ENCODE measurements at regions not wholly inside any gene's neighbourhood (a gene's known extent, or its start where the extent isn't known, plus 50 kb on each side); places are given as distances from the start of the nearest gene placed in this dataset.

DNA sequence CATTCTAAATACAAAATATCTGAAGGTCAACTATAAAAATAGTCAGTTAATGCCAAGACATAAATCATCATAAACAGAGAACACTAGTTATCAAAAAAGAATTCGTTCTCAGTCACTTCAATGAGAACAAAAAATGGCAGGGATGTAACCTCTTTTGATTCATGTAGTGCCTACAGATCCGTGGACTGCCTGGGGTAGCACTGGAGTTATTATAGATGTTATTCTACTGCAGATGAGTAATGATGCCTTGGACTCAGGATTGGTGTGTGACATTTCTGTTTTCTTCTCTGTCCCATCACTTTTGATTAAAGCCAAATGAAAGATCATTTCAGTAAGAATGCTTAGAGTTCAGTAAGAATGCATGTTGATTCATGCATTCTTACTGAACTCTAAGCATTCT lies 440.4 kb downstream of the FAM133A start:
- intact Hi-C loops (cut with DNase I), result no loop called here
- H3K36me3 ChIP-seq, result no peaks in the 10 kb centered on the region
- H3K9me3 ChIP-seq, result no peaks in the 10 kb centered on the region
- WGBS, result no CpG with 5 or more reads among the region's 2 CpGs
- H3K27me3 ChIP-seq, result no peaks in the 10 kb centered on the region
- H3K27ac ChIP-seq (replicated peaks in 1 of 4), result no peak overlapping the region
- H3K4me1 ChIP-seq, result no peaks in the 10 kb centered on the region
- DNase-seq (ENCODE audit: extremely low spot score), result no peak
- TF ChIP-seq EP300 (IDR thresholded peaks at IDR 0.05) (no peak), POLR2AphosphoS5 (IDR thresholded peaks at IDR 0.05) (no peak), CTCF (IDR thresholded peaks at IDR 0.05) (no peak), POLR2A (IDR thresholded peaks at IDR 0.05; ENCODE audit: low read depth) (no peak)
- no peak overlapping the region for H3K4me3 ChIP-seq

DNA sequence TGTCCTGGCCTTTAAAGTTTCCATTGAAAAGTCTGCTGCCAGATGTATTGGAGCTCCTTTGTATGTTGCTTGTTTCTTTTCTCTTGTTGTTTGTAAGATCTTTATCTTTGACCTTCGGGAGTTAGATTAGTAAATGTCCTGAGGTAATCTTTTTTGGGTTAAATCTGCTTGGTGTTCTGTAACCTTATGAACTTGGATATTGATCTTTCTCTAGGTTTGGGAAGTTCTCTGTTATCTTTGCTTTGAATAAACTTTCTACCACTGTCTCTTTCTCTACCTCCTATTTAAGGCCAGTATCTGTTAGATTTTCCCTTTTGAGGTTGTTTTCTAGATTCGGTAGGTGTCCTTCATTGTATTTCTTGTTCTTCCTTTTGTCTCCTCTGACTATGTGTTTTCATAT lies 447.8 kb downstream of the FAM133A start:
- no CpG with 5 or more reads among the region's 2 CpGs for WGBS
- intact Hi-C loops (cut with DNase I), result no loop called here
- Histone ChIP-seq H3K36me3 (no peaks in the 10 kb centered on the region), H3K9me3 (no peaks in the 10 kb centered on the region), H3K27ac (replicated peaks in 1 of 4) (no peak overlapping the region), H3K4me1 (no peaks in the 10 kb centered on the region), H3K27me3 (no peaks in the 10 kb centered on the region), H3K4me3 (no peak overlapping the region)
- no peak for TF ChIP-seq CTCF (IDR thresholded peaks at IDR 0.05)
- DNase-seq (ENCODE audit: extremely low spot score), result no peak

DNA sequence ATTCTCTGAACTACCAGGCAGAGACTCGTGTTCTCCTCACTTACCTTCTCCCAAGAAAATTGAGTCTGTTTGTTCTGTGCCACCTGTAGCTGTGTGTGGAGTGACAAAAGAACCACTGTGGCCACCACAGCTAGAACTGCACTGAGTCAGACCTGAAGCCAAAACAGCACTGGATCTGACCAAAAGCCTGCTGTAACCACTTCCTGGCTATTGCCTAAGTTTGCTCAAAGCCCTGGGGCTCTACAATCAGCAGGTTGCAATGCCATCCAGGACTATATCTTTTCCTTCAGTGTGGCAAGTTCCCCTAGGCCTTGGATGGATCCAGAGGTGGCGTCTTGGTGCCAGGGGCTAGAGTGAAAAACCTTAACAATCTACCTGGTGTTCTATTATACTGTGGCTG lies 449.1 kb downstream of the FAM133A start:
- Histone ChIP-seq H3K9me3 (no peaks in the 10 kb centered on the region), H3K27ac (replicated peaks in 1 of 4) (no peak overlapping the region), H3K4me3 (no peak overlapping the region), H3K36me3 (no peaks in the 10 kb centered on the region), H3K27me3 (no peaks in the 10 kb centered on the region), H3K4me1 (no peaks in the 10 kb centered on the region)
- no CpG with 5 or more reads among the region's 2 CpGs for WGBS
- intact Hi-C loops (cut with DNase I), result no loop called here
- no peak for DNase-seq (ENCODE audit: extremely low spot score)
- TF ChIP-seq CTCF (IDR thresholded peaks at IDR 0.05), result no peak
- TF ChIP-seq POLR2AphosphoS5 (IDR thresholded peaks at IDR 0.05), result no peak
- no peak for TF ChIP-seq POLR2A (IDR thresholded peaks at IDR 0.05; ENCODE audit: low read depth)
- no peak for TF ChIP-seq EP300 (IDR thresholded peaks at IDR 0.05)

GRCh38 chrX:94162971-94163370 lies 489.0 kb downstream of the FAM133A start:
- H3K27me3 ChIP-seq, result no peaks in the 10 kb centered on the region
- H3K4me3 ChIP-seq, result no peak overlapping the region
- no peak for TF ChIP-seq POLR2A (IDR thresholded peaks at IDR 0.05; ENCODE audit: low read depth)
- DNase-seq (ENCODE audit: extremely low spot score), result no peak
- H3K9me3 ChIP-seq, result no peaks in the 10 kb centered on the region
- H3K36me3 ChIP-seq, result no peaks in the 10 kb centered on the region
- WGBS, result 84% methylated on average over 2 of the region's 2 CpGs
- H3K4me1 ChIP-seq, result no peaks in the 10 kb centered on the region
- intact Hi-C loops (cut with DNase I), result no loop called here
- no peak overlapping the region for H3K27ac ChIP-seq (replicated peaks in 1 of 4)

DNA sequence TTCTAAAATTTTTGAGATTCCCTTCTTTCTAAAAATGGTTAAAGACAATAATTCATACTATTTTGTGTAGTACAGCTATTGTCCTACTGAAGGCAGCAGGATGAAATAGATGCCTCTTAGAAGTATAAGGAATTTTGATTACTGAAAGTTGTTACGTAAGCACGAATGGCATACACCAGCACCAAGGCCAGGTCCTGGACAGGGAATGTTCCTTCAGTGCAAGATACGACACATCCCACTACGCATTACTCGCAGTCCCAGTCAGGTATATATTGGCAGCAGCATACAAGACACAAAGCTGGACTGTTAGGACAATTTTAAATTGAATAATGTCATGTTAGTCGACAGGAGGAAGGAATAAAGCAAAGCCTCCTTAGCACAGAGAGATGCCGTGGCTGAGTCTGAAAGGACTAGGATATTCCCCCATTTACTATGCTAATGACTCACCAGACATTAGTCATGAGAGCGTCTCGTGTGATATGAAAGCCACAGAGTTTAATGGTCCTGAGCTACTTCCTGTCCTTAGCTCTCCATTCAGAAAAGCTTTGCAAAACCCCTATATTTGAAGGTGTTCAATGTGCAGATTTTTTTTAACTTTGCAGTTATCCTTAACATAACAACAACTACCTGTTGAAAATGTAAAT lies 504.3 kb downstream of the FAM133A start:
- no peak for TF ChIP-seq POLR2A (IDR thresholded peaks at IDR 0.05; ENCODE audit: low read depth)
- no peak for TF ChIP-seq CTCF (IDR thresholded peaks at IDR 0.05)
- no peak for TF ChIP-seq POLR2AphosphoS5 (IDR thresholded peaks at IDR 0.05)
- no peak for TF ChIP-seq EP300 (IDR thresholded peaks at IDR 0.05)
- no peak overlapping the region for H3K27ac ChIP-seq (replicated peaks in 1 of 4)
- no peaks in the 10 kb centered on the region for H3K36me3 ChIP-seq
- intact Hi-C loops (cut with DNase I), result no loop called here
- peaks cover 0 to 3% (median 0%) of the 10 kb centered on the region in 4 donors for H3K27me3 ChIP-seq
- no peaks in the 10 kb centered on the region for H3K4me1 ChIP-seq
- 76% methylated on average over 9 of the region's 9 CpGs for WGBS
- no peaks in the 10 kb centered on the region for H3K9me3 ChIP-seq
- no peak for DNase-seq (ENCODE audit: extremely low spot score)
- H3K4me3 ChIP-seq, result no peak overlapping the region
